ENCODE measurements at regions not wholly inside any gene's neighbourhood (a gene's known extent, or its start where the extent isn't known, plus 50 kb on each side); places are given as distances from the start of the nearest gene placed in this dataset.

DNA sequence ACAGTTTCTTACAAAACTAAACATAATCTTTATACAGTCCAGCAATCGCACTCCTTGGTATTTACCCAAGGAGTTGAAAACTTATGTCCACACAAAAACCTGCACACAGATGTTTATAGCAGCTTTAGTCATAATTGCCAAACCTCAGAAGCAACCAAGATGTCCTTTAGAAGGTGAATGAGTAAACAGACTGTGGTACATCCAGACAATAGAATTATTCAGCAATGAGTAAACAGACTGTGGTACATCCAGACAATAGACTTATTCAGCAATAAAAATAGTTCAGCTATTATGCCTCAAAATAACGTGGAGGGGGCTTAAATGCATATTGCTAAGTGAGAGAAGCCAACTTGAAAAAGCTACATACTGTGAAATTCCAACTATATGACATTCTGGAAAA, 87.0 kb upstream of the GALNT2 start:
- no peak for DNase-seq

DNA sequence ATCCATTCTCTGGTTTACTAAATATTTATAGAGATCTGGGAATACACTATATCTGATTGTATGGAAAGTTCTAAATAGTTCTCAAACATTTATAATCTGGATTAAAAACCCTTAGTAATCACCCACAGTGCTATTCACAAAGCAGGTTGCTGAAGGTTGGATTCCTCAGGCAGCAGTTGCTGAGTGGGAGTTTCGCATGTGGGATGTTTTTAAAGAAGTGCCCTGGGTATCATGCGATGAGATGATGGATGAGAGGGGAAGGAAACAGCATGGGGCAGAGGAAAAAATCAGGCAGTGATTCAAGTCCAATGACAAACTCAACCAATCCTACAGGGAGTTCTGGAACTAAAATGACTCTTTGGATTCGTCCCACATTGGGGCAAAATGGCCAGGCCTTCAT, 85.3 kb upstream of the GALNT2 start:
- DNase-seq, result no peak

DNA sequence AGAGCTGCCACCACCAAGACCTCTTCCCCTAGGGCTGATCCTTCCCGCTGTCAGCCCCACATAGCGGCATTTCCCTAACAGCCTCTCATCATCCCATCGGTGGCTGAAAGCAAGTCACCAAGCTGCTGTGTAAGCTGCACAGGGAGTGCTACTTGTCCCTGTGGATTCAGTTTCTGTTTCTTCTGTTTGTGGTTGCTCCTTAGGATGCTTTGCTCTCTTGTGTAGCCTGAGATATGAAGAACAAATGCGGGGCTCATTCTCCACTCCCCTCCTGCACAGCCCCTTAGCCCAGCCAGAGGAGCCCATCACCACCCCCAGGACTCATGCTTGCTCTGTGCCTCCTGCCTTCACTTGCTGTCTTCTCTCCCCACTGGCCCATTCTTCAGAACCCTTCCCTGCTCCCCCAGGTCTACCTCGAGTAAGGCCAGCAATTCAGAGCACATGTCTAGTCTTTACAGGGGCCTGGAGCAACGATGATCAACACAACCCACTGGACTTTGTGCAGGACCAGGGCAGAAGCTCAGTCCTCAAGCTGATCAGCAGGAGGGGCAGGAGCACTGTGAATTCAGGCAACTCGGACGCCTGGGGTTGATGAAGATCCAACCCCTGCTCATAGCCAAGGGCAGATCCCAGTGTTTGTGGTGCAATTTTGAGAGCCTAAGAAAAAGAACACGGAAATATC, 82.6 kb upstream of the GALNT2 start:
- DNase-seq, result no peak

DNA sequence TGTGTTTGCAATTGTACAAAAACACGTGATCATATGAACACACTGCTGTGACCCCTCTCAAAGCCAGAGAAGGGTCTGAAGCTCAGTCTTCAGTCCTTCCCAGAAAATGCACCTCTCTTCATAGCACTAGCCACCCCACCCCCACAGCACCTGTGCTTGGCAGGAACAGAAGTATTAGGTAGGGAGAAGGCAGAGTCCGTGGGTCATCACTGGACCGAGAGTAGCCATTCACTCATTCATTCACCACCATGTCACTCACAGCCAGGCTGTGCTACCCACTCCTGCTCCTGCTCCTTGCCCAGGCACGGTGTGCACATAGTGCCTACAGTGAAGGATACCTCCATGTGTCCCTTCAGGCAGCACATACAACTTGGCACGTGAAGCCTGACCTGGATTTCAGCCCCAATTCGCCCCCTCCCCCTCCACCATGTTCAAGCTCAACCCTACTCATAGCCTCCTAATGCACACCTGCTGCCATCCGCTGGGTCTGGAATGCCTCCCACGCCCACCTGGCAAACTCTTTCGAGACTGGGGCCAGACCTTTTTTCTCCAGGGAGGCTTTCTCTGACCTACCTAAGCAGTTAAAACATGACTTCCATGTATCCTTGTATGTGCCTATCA, 81.9 kb upstream of the GALNT2 start:
- DNase-seq, result no peak

DNA sequence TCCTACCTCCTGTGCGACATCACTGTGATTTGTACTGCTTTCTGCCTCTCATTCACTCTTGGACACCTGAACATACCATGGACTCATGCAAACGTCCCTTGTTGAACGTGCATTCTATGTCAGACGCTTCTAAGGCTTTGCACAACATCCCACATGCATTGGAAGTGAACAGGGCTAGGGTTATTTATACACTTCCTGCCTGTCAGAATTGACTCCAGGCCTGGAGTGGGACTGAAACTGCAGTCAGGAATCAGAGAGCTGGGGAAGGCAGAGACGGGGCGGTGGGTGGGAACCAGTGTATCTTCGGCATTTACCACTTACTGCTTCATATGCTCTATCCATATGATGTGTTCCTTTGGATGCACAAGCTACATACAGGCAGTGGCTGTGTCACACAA, 81.4 kb upstream of the GALNT2 start:
- DNase-seq, result no peak

DNA sequence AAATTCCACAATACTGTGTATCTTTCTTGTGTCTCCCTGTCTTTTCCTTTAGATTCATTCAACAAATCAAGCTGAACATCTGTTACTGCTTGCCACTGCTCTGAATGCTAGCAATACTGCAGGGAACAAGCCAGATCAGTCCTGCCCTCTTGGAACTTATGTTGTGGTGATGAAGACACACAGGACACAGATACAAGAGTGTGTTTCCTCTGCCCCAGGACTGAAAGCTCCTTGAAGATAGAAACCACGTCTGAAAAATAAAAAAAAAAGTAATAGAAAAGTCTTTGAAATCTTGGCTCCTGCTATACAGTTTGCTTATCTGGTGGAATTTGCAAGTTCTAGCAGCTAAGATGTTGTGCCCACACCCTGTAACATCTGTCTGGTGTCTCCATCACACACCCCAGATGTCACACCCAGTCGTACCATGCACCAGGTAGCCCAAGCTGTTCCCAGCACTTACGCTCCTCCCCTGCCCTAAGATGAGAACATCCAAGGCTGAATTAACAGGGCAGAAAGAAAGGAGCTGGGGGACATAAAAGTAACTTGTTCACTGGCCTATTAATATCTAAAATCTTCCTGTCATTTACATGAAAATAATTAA, 80.2 kb upstream of the GALNT2 start:
- DNase-seq, result no peak

DNA sequence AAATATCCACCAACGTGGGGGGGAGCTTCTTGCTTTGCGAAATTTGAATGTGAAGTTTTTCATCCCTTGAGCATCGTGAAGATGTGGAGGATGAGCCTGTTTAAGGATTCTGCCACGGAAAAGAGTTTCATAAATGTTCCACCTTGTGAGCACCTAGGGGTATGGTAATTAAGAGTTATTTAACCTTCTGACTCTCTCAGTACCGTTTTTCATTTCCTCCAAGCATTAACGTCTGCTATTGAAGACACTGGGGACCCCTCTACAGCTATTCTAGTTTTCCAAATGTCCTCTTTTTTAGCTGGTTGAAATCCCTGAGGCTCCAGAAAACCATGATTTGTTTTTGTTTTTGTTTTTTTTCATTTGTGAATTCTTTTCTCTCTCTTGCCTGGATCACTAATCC, 79.1 kb upstream of the GALNT2 start:
- DNase-seq, result no peak

DNA sequence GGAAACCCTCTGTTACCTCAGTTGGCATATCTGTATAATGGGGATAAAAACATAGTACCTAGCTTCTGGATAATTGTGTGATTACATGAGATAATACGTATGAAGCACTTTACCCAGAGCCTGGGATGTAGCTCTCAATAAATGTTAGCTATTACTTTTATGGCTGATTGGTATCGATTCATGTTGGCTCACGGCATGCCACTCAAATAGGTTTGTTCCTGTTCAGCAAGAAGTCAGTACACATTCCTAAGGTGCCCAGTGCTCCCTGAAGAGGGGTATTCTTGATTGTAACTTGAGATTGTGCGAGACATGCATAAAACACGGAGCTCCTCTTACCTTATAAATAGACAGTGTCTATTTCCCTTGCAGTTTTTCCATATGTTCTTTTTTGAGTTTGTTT, 78.5 kb upstream of the GALNT2 start:
- no peak for DNase-seq

DNA sequence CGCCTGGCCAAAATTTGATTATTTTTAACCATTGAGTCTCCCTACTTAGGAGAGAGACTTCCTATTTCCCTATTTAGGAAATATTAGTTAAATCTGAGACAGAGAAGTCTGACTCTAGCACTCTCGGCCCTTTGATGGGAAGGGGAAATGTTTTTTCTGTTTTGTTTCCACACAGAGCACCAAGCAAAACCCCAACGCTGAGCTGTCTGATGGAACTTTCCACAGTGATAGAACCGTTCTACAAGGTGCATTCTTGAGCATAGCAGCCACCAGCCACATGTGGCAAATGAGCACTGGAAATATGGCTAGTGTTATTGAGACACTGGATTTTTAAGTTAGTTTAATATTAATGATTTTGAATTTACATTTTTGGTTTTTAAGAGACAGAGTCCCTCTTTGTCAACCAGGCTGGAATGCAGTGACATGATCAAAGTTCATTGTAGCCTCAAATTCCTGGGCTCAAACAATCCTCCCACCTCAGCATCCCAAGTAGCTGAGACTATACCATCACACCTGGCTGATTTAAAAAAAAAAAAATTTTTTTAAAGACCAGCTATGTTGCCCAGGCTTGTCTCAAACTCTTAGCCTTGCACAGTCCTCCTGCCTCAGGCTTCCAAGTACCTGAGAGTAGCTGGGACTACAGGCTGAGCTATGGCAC, 77.3 kb upstream of the GALNT2 start:
- DNase-seq, result no peak

DNA sequence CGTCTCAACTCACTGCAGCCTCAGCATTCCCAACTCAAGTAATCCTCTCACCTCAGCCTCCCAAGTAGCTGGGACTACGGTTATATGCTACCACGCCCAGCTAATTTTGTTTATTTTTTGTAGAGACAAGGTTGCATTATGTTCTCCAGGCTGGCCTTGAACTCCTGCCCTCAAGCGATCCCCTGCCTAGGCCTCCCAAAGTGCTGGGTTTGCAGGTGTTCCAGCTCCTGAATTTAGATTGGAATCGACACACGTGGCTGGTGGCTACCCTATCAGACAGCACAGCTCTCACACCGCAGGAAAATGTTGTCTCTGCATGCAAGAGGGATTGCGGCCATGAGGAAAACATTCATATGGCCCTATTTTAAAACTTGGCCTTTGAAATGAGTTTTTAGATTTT, 76.7 kb upstream of the GALNT2 start:
- DNase-seq, result no peak

DNA sequence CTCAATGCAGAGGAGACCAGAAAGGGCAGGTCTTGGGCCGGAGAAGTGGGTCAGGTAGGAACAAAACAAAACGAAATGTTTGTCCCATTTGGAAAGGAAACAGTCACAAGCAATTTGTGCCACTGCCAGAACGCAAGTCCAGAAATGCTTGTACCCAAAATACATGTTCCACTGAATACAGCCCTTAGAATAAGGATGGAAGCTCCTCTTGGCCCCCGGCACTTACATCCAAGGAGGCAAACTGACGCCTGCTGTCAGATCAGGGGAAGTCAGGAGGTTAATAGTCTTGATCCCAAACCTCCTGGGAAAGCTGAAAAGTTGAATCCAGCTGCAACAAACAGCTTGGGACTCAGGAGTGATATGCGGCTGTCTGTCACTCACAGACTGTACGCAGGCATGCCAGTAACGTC, 75.9 kb upstream of the GALNT2 start:
- DNase-seq, result no peak

DNA sequence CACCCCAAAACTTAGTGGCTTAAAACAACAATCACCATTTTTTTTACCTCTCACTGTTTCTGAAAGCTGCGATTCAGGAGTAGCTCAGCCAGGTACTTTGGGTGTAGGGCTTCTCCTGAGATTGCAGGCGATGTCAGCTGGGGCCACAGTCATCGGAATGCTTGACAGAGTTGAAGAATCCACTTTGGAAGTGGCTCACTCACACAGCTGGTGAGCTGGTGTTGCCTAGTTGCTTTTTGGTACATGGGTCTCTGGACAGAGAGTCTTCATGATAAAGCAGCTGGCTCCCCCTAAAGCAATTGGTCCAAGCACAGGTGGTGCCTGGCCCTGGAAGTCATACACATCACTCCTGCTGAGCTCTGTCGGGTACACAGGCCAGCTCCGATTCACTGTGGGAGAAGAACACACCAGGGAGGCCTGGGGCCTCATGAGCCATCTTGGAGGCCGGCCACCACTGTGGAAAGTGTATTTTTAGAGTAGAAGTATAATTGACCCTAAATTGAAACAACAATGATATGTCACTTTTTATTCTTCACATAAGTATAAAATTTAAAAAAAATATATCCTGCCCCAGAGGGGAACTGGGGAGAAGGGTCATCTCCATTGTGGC, 75.2 kb upstream of the GALNT2 start:
- no peak for DNase-seq

DNA sequence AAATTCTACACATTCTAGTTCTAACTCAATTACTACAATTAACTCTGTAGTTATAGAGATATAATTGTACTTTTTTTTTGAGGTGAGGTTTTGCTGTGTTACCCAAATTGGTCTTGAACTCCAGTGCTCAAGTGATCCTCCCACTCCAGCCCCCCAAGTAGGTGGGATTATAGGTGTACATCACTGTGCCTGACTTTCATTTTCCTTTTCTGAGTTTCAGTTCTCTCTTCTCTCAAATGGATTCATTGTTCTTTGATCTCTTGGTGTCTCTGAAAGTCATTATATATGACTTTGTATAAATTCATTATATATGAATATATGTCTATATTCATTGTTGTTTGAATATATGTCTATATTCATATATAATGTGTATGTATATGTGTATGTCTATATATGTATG, 74.0 kb upstream of the GALNT2 start:
- no peak for DNase-seq

DNA sequence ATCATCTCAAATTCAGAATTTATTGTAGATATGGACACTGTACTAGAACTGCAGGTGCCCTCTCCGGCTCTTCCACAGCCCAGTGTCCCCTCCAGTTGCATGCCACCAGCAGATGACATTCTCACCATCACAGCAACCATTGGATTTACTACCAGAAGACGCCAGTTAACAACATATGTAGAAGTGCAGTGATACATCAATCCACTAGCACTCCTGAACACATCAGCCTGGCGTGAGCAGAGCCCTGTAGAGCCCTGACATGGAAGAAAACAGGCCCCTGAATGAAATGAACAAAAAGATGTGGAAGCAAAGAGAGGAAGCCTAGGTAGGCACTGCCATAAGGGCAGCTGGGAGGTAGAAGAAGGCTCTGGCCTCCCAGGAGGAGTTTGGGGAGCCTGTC, 73.1 kb upstream of the GALNT2 start:
- no peak for DNase-seq

DNA sequence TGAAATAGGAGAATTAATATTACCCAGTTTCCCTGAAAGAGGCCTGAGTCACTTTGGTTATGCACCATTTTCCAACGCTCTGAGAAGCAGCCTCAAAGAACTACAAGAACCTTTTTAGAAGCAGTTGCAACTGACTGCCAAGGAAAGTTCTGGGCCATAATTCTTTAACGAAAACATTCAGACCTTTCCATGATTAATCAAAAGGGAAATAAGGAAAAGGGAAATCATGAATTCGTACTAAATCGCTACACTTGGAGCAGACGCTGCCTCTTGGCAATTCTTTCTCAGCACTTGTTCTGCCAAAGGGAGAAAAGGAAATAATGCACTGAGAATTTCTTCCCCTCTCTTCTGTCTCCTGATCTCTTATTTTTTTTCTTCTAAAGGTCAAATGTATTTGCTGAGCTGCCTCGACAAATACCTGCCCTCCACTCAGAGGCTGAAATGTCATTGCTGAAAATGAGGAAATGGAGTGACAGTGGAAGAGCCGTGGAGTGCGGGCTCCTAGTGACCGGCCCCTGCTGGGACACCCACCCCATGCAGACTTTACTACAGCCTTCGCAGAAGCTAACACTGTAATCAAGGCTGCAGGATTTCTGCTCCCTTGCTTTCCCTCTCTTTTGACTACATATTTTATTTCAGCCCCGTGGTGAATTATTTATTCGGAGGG, 67.9 kb upstream of the GALNT2 start:
- no peak for DNase-seq

DNA sequence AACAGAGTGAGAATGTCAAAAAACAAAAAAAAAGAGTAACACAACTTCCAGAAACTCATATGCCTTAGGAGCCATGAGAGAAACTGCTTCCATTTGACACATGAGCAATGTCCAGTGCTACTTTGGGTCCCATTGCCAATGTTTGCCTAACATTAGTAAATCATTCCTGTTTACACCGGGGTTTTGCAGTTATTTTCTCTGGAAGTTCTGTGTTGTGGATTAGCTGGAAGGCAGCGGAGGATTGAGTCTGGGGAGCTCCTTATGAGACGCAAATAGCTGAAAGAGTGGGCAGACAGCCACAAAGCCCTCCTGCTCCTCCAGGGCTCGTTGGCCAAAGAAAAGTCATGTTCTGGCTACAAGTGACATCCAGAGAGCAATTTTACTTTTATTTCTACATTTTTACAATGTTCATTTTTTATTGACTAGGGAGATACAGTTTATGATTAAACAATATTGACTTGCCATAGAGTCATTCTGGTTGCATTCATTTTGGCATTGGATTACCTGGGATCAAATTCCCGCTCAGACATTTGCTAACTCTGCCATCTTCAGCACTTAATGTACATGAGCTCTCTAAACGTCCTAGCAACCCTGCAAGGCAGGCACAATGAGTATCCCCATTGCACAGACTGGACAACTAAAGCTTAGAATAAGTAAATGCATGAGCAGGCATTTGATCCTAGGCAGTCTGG, 66.4 kb upstream of the GALNT2 start:
- no peak for DNase-seq

DNA sequence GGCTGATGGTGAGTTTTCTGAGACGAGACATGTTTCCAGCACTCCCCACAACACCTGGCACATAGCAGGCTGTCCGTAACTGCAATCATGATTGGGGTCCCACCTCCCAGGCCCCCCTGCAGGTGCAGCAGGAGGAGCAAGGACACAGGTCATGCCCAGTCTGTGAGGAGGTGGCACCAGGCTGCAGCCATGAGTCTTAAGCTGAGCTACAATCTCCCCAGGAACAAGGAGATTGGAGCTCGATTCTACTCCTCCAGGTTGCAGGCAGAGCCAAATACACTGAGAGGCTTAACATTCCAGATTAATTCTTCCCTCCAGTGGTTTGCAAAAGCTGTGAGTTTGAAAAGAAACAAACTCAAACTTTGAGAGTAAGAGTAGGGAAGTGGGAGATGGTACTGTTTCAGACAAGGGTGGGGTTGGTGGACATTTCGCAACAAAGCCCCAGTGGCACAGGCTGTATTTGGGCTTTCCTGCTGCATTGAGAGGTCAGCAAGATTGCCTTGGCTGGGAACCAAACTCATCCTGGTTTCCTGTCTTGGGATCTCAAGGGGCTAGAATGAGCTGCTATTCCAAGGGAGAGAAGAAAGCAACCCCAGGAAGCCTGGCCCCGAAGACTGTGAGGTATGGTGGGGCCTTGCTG, 64.8 kb upstream of the GALNT2 start:
- DNase-seq, result no peak

DNA sequence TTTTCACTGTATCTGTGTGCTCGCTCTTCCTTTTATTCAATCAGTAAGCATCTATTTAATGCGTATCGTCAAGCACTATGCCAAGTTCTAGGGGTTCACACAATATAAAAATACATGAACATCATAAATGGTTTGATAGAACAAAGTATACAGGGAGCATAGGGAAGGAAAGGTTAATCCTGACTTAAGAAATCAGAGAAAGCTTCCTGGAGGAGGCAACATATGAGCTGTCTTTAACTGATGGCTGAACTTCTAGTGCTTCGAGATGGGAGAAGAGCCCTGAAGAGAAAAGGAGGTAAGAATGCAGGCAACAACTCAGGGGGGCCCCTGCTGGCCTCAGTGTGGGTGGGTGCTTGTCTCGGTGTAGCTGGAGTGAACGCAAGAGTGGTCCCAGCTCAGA, 63.6 kb upstream of the GALNT2 start:
- DNase-seq, result no peak

DNA sequence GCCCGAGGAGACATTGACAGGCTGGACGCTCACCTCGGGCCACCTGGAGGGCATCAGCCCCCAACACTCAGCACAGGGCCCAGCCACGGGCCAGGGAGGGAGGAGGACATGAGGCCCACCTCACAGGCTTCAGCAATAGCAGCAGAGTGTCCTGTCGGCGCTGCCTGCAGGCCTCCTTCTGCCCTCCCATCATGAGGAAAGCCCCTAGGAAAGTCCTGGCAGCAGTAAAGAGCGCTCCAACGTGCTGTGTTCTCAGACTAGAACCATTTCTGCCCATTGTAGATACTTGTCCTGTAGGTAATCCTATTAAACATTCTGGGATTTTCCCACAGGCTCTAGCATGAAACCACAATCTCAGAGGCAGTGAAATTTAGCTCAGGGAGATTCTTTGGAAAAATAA, 62.0 kb upstream of the GALNT2 start:
- no peak for DNase-seq

DNA sequence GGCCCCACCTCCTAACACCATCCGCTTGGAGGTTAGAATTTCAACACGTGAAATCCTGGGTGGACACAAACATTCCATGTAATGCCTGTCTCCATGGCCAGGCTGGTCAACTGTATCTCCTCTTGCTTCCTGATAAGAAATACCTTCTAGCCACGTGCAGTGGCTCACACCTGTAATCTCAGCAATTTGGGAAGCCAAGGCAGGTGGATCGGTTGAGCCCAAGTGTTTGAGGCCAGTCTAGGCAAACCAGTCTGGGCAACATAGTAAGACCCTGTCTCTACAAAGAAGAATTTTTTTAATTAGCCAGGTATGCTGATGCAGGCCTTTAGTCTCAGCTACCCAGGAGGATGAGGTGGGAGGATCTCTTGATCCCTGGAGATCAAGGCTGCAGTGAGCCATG, 58.3 kb upstream of the GALNT2 start:
- DNase-seq, result no peak

DNA sequence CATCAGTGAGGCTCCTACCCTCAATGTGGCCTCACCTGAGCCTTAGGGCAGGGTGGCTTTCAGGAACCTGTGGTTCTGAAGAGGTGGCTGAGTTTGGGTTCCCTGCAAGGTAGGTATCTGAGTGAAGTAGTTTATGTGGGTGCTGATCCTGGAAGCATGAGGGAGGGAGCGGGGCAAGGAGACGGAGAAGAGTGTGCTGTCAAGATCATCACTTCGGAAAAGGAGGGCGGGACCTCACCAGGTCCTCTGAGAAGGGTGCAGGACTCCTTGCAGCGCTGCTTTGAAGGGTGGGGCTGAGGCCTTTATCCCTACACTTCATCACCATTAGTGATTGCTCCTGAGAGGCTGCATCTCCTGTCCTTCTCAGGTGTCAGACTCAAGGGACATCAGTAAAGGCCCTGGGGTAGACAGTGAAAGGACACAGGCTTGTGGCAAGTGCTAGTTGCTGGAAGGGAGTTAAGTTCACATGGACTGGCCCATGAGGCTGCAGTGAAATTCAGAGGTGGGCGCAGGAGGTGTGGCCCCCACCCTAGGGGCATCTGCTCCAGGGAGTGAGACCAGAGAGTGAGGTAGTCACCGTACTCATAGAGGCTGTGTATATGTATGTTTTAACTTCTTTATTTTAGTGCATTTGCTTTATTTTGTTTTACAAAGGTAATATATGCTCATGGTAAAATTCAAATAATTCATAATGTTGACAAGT, 57.3 kb upstream of the GALNT2 start:
- no peak for DNase-seq

Data from T1000 (cell line).